ENCODE measurements at regions not wholly inside any gene's neighbourhood (a gene's known extent, or its start where the extent isn't known, plus 50 kb on each side); places are given as distances from the start of the nearest gene placed in this dataset.

DNA sequence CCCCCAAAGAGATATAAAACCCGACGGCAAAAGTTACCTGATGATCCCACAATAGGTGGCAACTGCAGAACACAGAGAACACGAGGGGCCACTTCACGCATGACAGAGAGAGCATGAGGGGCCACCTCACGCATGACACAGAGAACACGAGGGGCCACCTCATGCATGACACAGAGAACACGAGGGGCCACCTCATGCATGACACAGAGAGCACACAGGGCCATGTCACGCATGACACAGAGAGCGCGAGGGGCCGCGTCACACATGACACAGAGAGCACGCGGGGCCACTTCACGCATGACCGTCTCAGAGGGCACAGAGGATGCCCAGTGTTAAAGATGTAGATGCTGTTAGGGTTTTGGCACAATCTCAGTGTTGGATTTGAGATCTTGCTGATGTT lies 1359.5 kb downstream of the TBC1D22A start:
- ChIA-PET CTCF (no interaction called here), POLR2A (ENCODE audit: unreplicated experiment) (no interaction called here)
- H3K27ac ChIP-seq (ENCODE audit: insufficient read depth, low read length) = no peak overlapping the region
- H3K56ac ChIP-seq (ENCODE audit: extremely low read depth, insufficient read depth, low read length) = no peak overlapping the region
- DNase-seq (no peak), ATAC-seq (ENCODE audit: low read depth) (no peak)
- in situ Hi-C loops (cut with MboI; ENCODE audit: low sequenced_read_pairs) (no loop called here), dilution Hi-C loops (cut with HindIII; ENCODE audit: low sequenced_read_pairs, unreplicated experiment) (no loop called here), intact Hi-C loops (cut with micrococcal nuclease) (no loop called here)
- H4K20me1 ChIP-seq (ENCODE audit: insufficient read depth, low read length) = no peaks in the 10 kb centered on the region
- H4K8ac ChIP-seq (ENCODE audit: low read depth in 2 of 2, low read length in 2 of 2) = no peak overlapping the region
- H3K79me1 ChIP-seq (ENCODE audit: low read depth in 1 of 2, low read length in 2 of 2) = no peaks in the 10 kb centered on the region
- H2AFZ ChIP-seq (replicated peaks; ENCODE audit: low read length, poor library complexity) = no peak overlapping the region
- H3K9ac ChIP-seq (ENCODE audit: low read depth, low read length) = no peak overlapping the region
- no peak overlapping the region for H2AK9ac ChIP-seq (replicated peaks; ENCODE audit: low read depth, low read length, poor library complexity)
- H2BK120ac ChIP-seq (ENCODE audit: low read depth, low read length) = no peak overlapping the region
- 69% methylated on average over 12 of the region's 16 CpGs; no CpG with 5 or more reads in 1 of the 2 experiments for WGBS, 2 experiments (ENCODE audit: extremely low coverage in 2 of 2, insufficient read length in 1 of 2)
- H3K9me1 ChIP-seq (ENCODE audit: insufficient read depth, low read length) = no peaks in the 10 kb centered on the region
- no peak overlapping the region for H3K4me3 ChIP-seq (ENCODE audit: insufficient read depth, low read depth, low read length)
- H2BK15ac ChIP-seq (ENCODE audit: low read depth, low read length) = no peak overlapping the region
- H3K18ac ChIP-seq (ENCODE audit: low read depth, low read length) = no peak overlapping the region
- no peak overlapping the region for H3K14ac ChIP-seq (replicated peaks; ENCODE audit: low read depth, low read length)
- no peak overlapping the region for H3K23ac ChIP-seq (ENCODE audit: low read depth, low read length)
- no peaks in the 10 kb centered on the region for H3K27me3 ChIP-seq (ENCODE audit: control insufficient read depth, insufficient read depth, low read length)
- no peak overlapping the region for H4K91ac ChIP-seq (ENCODE audit: insufficient read depth, low read depth, low read length)
- no peaks in the 10 kb centered on the region for H3K36me3 ChIP-seq (ENCODE audit: control insufficient read depth, insufficient read depth, low read length)
- no TSS peak for BruUV-seq (replicated peaks)
- no peak overlapping the region for H4K5ac ChIP-seq (ENCODE audit: low read depth, low read length)
- H3K4me1 ChIP-seq (ENCODE audit: control insufficient read depth, insufficient read depth, low read length) = no peaks in the 10 kb centered on the region
- peaks cover 29% of the 10 kb centered on the region for H3K9me3 ChIP-seq (ENCODE audit: control insufficient read depth, insufficient read depth, low read length)
- H3K4me2 ChIP-seq (ENCODE audit: low read depth, low read length) = no peak overlapping the region
- no peak overlapping the region for H3K4ac ChIP-seq (ENCODE audit: low read depth, low read length)
- no peak overlapping the region for H2BK5ac ChIP-seq (ENCODE audit: low read depth, low read length, poor library complexity, severe bottlenecking)
- no peak overlapping the region for H2AK5ac ChIP-seq (ENCODE audit: low read depth, low read length)
- no peak for TF ChIP-seq MAZ (IDR thresholded peaks at IDR 0.05; ENCODE audit: borderline replicate concordance, low read depth, low read length)
- TF ChIP-seq RFX5 (IDR thresholded peaks at IDR 0.05; ENCODE audit: low read depth, low read length) = no peak
- no peak for TF ChIP-seq NFE2L2 (IDR thresholded peaks at IDR 0.05; ENCODE audit: low read depth, low read length)
- no peak for TF ChIP-seq BHLHE40 (IDR thresholded peaks at IDR 0.05; ENCODE audit: low read depth, low read length)
- TF ChIP-seq, protein P1, sequence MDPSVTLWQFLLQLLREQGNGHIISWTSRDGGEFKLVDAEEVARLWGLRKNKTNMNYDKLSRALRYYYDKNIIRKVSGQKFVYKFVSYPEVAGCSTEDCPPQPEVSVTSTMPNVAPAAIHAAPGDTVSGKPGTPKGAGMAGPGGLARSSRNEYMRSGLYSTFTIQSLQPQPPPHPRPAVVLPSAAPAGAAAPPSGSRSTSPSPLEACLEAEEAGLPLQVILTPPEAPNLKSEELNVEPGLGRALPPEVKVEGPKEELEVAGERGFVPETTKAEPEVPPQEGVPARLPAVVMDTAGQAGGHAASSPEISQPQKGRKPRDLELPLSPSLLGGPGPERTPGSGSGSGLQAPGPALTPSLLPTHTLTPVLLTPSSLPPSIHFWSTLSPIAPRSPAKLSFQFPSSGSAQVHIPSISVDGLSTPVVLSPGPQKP (IDR thresholded peaks at IDR 0.05; ENCODE audit: borderline replicate concordance, low read depth, low read length) = no peak
- no peak for TF ChIP-seq RCOR1 (IDR thresholded peaks at IDR 0.05; ENCODE audit: insufficient replicate concordance, low read length)
- no peak for TF ChIP-seq RAD21 (IDR thresholded peaks at IDR 0.05; ENCODE audit: low read length)
- TF ChIP-seq FOS (IDR thresholded peaks at IDR 0.05; ENCODE audit: low read depth, low read length) = no peak
- no peak for TF ChIP-seq MXI1 (IDR thresholded peaks at IDR 0.05; ENCODE audit: borderline replicate concordance, low read depth, low read length)
- no peak for TF ChIP-seq MAFK (IDR thresholded peaks at IDR 0.05; ENCODE audit: low read depth, low read length)
- TF ChIP-seq, protein P2, sequence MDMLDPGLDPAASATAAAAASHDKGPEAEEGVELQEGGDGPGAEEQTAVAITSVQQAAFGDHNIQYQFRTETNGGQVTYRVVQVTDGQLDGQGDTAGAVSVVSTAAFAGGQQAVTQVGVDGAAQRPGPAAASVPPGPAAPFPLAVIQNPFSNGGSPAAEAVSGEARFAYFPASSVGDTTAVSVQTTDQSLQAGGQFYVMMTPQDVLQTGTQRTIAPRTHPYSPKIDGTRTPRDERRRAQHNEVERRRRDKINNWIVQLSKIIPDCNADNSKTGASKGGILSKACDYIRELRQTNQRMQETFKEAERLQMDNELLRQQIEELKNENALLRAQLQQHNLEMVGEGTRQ (IDR thresholded peaks at IDR 0.05; ENCODE audit: low read depth, low read length) = no peak
- TF ChIP-seq, protein P3, sequence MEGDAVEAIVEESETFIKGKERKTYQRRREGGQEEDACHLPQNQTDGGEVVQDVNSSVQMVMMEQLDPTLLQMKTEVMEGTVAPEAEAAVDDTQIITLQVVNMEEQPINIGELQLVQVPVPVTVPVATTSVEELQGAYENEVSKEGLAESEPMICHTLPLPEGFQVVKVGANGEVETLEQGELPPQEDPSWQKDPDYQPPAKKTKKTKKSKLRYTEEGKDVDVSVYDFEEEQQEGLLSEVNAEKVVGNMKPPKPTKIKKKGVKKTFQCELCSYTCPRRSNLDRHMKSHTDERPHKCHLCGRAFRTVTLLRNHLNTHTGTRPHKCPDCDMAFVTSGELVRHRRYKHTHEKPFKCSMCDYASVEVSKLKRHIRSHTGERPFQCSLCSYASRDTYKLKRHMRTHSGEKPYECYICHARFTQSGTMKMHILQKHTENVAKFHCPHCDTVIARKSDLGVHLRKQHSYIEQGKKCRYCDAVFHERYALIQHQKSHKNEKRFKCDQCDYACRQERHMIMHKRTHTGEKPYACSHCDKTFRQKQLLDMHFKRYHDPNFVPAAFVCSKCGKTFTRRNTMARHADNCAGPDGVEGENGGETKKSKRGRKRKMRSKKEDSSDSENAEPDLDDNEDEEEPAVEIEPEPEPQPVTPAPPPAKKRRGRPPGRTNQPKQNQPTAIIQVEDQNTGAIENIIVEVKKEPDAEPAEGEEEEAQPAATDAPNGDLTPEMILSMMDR (conservative IDR thresholded peaks at IDR 0.05; ENCODE audit: low read depth, low read length) = no peak
- TF ChIP-seq SMC3 (IDR thresholded peaks at IDR 0.05; ENCODE audit: low read depth, low read length) = no peak
- TF ChIP-seq POLR2A (IDR thresholded peaks at IDR 0.05; ENCODE audit: low read depth, low read length) = no peak
- TF ChIP-seq CEBPB (IDR thresholded peaks at IDR 0.05; ENCODE audit: low read depth, low read length) = no peak
- H2BK20ac ChIP-seq (ENCODE audit: low read depth, low read length) = no peak overlapping the region

Data from IMR-90 (cell line).